LNCaP clone FGC (cell line): ENCODE measurements at regions not wholly inside any gene's neighbourhood (a gene's known extent, or its start where the extent isn't known, plus 50 kb on each side); places are given as distances from the start of the nearest gene placed in this dataset.

Source experiments
- DNase-seq: peaks from one replicate; pipeline ENCODE4 v3.0.0-alpha.2; 2011; ENCODE audit warnings: low read depth
- H3K4me3 ChIP-seq: 2 replicates; pipeline ENCODE4 v1.5.1; 2011; ENCODE audit warnings: mild to moderate bottlenecking, low read depth, low read length, control low read depth
- CTCF ChIP-seq: IDR thresholded peaks from 2 replicates; pipeline ENCODE4 v1.5.1; 2012; ENCODE audit warnings: mild to moderate bottlenecking; ENCODE audit not compliant: control insufficient read depth, insufficient read depth; ENCODE audit errors: extremely low read depth

DNA sequence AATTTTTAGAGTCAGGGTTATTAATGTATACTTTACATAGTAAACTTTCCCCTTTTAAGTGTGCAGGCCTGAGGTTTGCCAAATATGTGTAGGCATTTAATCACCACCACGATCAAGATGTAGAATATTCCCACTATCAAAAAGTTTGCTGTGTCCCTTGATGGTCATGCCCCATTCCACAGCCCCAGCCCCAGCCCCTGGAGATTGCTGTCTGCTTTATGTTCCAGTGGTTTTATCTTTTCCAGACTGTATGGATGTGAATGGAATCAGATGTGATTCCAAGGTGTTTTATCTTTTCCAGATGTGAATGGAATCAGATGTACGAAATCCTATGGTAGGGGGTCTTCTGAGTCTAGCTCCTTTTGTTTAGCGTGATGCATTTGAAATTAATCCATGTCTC, 93.1 kb upstream of the B3GAT1 start:
- TF ChIP-seq CTCF = no peak
- H3K4me3 ChIP-seq = no peak overlapping the region

GRCh38 chr11:134504146-134504905, 92.3 kb upstream of the B3GAT1 start:
- no peak for DNase-seq
- no peak for TF ChIP-seq CTCF
- H3K4me3 ChIP-seq = no peak overlapping the region

More for the DNA sequence above, 93.1 kb upstream of the B3GAT1 start:
- no peak for DNase-seq

GRCh38 chr11:134503596-134503995, 91.6 kb upstream of the B3GAT1 start:
- H3K4me3 ChIP-seq = no peak overlapping the region
- no peak for TF ChIP-seq CTCF
- DNase-seq = no peak

DNA sequence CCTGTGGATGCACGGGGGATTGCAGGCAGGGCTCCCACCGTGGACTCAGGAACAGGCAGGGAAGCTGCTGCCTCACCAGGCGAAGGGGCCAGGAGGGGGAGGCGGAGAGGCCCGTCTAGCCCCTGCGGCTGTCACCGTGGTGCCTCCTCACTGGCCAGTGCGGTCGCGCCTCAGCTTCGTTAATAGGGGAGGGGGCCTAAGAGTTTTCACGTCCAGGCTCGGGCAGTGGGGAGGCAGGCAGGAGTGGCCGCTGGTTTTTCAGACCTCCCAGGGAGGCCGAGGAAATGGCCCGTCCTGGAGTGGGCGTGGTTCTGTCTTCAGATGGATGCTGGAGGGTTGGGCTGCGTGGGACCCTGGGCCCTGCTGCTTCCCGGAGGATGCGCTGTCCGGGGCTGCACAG, 91.1 kb upstream of the B3GAT1 start:
- DNase-seq = no peak
- no peak overlapping the region for H3K4me3 ChIP-seq
- TF ChIP-seq CTCF = no peak

DNA sequence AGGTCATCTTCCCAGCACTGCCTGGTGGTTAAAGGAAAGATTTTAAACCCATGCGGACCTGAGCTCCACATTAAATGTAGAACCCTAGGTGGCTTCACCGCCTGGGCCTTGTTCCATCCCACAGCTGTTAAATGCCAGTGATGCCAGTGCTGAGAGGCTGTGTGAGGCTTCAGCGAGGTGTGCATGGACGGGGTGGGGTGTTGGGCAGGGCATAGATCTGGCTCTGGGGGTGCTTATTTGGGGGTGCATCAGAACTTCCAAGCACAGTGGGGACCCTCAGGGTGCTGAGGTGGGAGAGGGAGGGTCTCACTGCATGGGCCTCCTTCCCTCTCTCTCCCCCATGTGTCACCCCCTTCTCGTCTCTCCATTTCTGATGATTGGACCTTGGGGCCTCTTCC, 90.1 kb upstream of the B3GAT1 start:
- DNase-seq = no peak
- no peak overlapping the region for H3K4me3 ChIP-seq
- no peak for TF ChIP-seq CTCF

DNA sequence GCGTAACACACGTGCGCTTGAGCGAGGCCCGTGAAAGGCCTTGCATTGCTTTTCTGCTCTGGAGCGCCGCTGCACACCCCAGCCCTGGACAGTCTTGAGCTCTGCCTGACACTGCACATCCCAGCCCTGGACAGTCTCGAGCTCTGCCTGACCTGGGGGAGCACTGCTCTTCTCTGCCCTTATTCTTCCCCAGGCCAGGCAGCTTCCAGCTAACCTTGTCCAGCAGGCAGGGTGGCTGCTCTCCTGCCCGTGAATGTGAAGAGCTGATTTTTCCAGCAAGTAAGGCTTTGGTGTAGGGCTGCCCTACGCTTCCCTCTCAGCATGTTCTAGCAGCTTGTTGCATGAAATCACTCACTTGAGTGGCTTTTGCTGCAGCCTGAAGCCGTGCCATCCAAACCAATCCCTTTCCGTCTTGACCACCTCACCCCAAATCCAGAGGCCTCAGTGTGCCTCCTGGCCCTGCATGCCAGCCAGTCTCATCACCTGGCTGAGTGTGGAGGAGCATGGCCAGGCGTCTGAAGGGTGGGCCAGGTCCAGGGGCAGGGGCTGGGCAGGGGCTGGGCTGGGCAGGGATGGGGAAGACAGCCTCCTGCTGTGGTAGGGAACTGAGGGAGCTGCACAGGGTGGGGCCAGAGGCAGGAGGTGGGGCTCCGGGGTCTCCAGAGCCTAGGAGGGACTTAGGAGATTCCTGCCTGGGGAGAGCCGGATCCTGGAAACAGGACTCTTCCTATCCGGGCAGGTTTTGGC, 89.5 kb upstream of the B3GAT1 start:
- no peak overlapping the region for H3K4me3 ChIP-seq
- no peak for DNase-seq
- TF ChIP-seq CTCF = no peak
